ENCODE measurements at regions not wholly inside any gene's neighbourhood (a gene's known extent, or its start where the extent isn't known, plus 50 kb on each side); places are given as distances from the start of the nearest gene placed in this dataset.

- Histone ChIP-seq H3K9me3 (ENCODE audit: control insufficient read depth, insufficient read depth, low read length) (peaks cover 8% of the 10 kb centered on the region; the same call in 1 of the 2 replicates), H3F3A (ENCODE audit: control insufficient read depth, insufficient read depth) (no peaks in the 10 kb centered on the region), H3K27me3 (ENCODE audit: control insufficient read depth, low read length) (no peaks in the 10 kb centered on the region), H3K9me2 (replicated peaks; ENCODE audit: control insufficient read depth, low read length) (no peaks in the 10 kb centered on the region), H3K27ac (ENCODE audit: low read depth, low read length) (no peak overlapping the region), H3K36me3 (ENCODE audit: control insufficient read depth, low read length) (no peaks in the 10 kb centered on the region), H3K4me2 (ENCODE audit: low read length) (no peak overlapping the region), H3K79me2 (ENCODE audit: control insufficient read depth, low read length) (no peaks in the 10 kb centered on the region), H4K20me1 (ENCODE audit: control insufficient read depth, insufficient read depth, low read depth, low read length) (no peaks in the 10 kb centered on the region), H3K4me3 (ENCODE audit: low read length) (no peak overlapping the region), H3K4me1 (ENCODE audit: control insufficient read depth, low read length) (no peaks in the 10 kb centered on the region)
- no peak for TF ChIP-seq EZH2phosphoT487 (IDR thresholded peaks at IDR 0.05; ENCODE audit: borderline replicate concordance, low read length)
- TF ChIP-seq CTCF (IDR thresholded peaks at IDR 0.05; ENCODE audit: low read depth, low read length, poor library complexity, severe bottlenecking), result no peak
These were observed 443.7 kb upstream of the PRR20A start for GRCh38 chr13:56697011-56697410.

GRCh38 chr13:56700324-56700723 is 440.4 kb upstream of the PRR20A start:
- TF ChIP-seq CTCF (IDR thresholded peaks at IDR 0.05; ENCODE audit: low read depth, low read length, poor library complexity, severe bottlenecking), result no peak
- no peak for TF ChIP-seq EZH2phosphoT487 (IDR thresholded peaks at IDR 0.05; ENCODE audit: borderline replicate concordance, low read length)
- Histone ChIP-seq H3K36me3 (ENCODE audit: control insufficient read depth, low read length) (no peaks in the 10 kb centered on the region), H3K9me3 (ENCODE audit: control insufficient read depth, insufficient read depth, low read length) (peaks cover 4% of the 10 kb centered on the region; the same call in 1 of the 2 replicates), H4K20me1 (ENCODE audit: control insufficient read depth, insufficient read depth, low read depth, low read length) (no peaks in the 10 kb centered on the region), H3F3A (ENCODE audit: control insufficient read depth, insufficient read depth) (no peaks in the 10 kb centered on the region), H3K4me2 (ENCODE audit: low read length) (no peak overlapping the region), H3K4me1 (ENCODE audit: control insufficient read depth, low read length) (no peaks in the 10 kb centered on the region), H3K9me2 (replicated peaks; ENCODE audit: control insufficient read depth, low read length) (no peaks in the 10 kb centered on the region), H3K27ac (ENCODE audit: low read depth, low read length) (no peak overlapping the region), H3K4me3 (ENCODE audit: low read length) (no peak overlapping the region), H3K27me3 (ENCODE audit: control insufficient read depth, low read length) (no peaks in the 10 kb centered on the region), H3K79me2 (ENCODE audit: control insufficient read depth, low read length) (no peaks in the 10 kb centered on the region)

GRCh38 chr13:56706485-56706884 is 434.2 kb upstream of the PRR20A start:
- no peaks in the 10 kb centered on the region for H3K36me3 ChIP-seq (ENCODE audit: control insufficient read depth, low read length)
- no peak overlapping the region for H3K27ac ChIP-seq (ENCODE audit: low read depth, low read length)
- no peaks in the 10 kb centered on the region for H4K20me1 ChIP-seq (ENCODE audit: control insufficient read depth, insufficient read depth, low read depth, low read length)
- no peaks in the 10 kb centered on the region for H3K27me3 ChIP-seq (ENCODE audit: control insufficient read depth, low read length)
- no peaks in the 10 kb centered on the region for H3K9me2 ChIP-seq (replicated peaks; ENCODE audit: control insufficient read depth, low read length)
- H3F3A ChIP-seq (ENCODE audit: control insufficient read depth, insufficient read depth), result no peaks in the 10 kb centered on the region
- TF ChIP-seq CTCF (IDR thresholded peaks at IDR 0.05; ENCODE audit: low read depth, low read length, poor library complexity, severe bottlenecking), result no peak
- H3K4me3 ChIP-seq (ENCODE audit: low read length), result no peak overlapping the region
- H3K9me3 ChIP-seq (ENCODE audit: control insufficient read depth, insufficient read depth, low read length), result no peaks in the 10 kb centered on the region
- H3K4me1 ChIP-seq (ENCODE audit: control insufficient read depth, low read length), result no peaks in the 10 kb centered on the region
- H3K4me2 ChIP-seq (ENCODE audit: low read length), result no peak overlapping the region
- no peaks in the 10 kb centered on the region for H3K79me2 ChIP-seq (ENCODE audit: control insufficient read depth, low read length)

GRCh38 chr13:56713656-56714055 is 427.1 kb upstream of the PRR20A start:
- Histone ChIP-seq H3K27me3 (ENCODE audit: control insufficient read depth, low read length) (no peaks in the 10 kb centered on the region), H3K27ac (ENCODE audit: low read depth, low read length) (no peak overlapping the region), H3K4me3 (ENCODE audit: low read length) (no peak overlapping the region), H3K4me1 (ENCODE audit: control insufficient read depth, low read length) (no peaks in the 10 kb centered on the region), H3K36me3 (ENCODE audit: control insufficient read depth, low read length) (no peaks in the 10 kb centered on the region), H3K4me2 (ENCODE audit: low read length) (no peak overlapping the region), H3K79me2 (ENCODE audit: control insufficient read depth, low read length) (no peaks in the 10 kb centered on the region), H3K9me2 (replicated peaks; ENCODE audit: control insufficient read depth, low read length) (no peaks in the 10 kb centered on the region), H3K9me3 (ENCODE audit: control insufficient read depth, insufficient read depth, low read length) (no peaks in the 10 kb centered on the region), H4K20me1 (ENCODE audit: control insufficient read depth, insufficient read depth, low read depth, low read length) (no peaks in the 10 kb centered on the region), H3F3A (ENCODE audit: control insufficient read depth, insufficient read depth) (no peaks in the 10 kb centered on the region)
- TF ChIP-seq CTCF (IDR thresholded peaks at IDR 0.05; ENCODE audit: low read depth, low read length, poor library complexity, severe bottlenecking) (no peak), EZH2phosphoT487 (IDR thresholded peaks at IDR 0.05; ENCODE audit: borderline replicate concordance, low read length) (no peak)
